Activated naive CD8-positive, alpha-beta T cell (primary cell): ENCODE measurements at regions not wholly inside any gene's neighbourhood (a gene's known extent, or its start where the extent isn't known, plus 50 kb on each side); places are given as distances from the start of the nearest gene placed in this dataset.
"Not testable (repeated sequence)": the region's sequence is repeated elsewhere in the genome, so short reads cannot be mapped to it uniquely, and the experiment has no call there.

Experiments used
- H3K27ac Mint-ChIP-seq: one replicate; pipeline ENCODE4 v1.8.0; 2021; ENCODE audit warnings: mixed read lengths
- H3K27me3 Mint-ChIP-seq: one replicate; pipeline ENCODE4 v1.8.0; 2021; ENCODE audit warnings: mixed read lengths
- H3K36me3 Mint-ChIP-seq: one replicate; pipeline ENCODE4 v1.8.0; 2021; ENCODE audit warnings: mixed read lengths
- H3K4me1 Mint-ChIP-seq: one replicate; pipeline ENCODE4 v1.8.0; 2021; ENCODE audit warnings: low read depth, mixed read lengths
- H3K4me3 Mint-ChIP-seq: one replicate; pipeline ENCODE4 v1.8.0; 2021; ENCODE audit warnings: mild to moderate bottlenecking, mixed read lengths
- H3K9me3 Mint-ChIP-seq: one replicate; pipeline ENCODE4 v1.8.0; 2021; ENCODE audit warnings: low read depth, mixed read lengths

- H3K27me3 Mint-ChIP-seq, H3K36me3 Mint-ChIP-seq, H3K4me3 Mint-ChIP-seq, H3K9me3 Mint-ChIP-seq: not testable (repeated sequence)
- Mint-ChIP-seq H3K4me1 (peaks cover 78% of the 10 kb centered on the region), H3K27ac (peak overlapping the region; percentile 54)
These were observed 52.3 kb downstream of the SEPTIN7 start for GRCh38 chr7:35853194-35853593.

- peaks cover 3% of the 10 kb centered on the region for H3K9me3 Mint-ChIP-seq
- no peaks in the 10 kb centered on the region for H3K27me3 Mint-ChIP-seq
- H3K4me3 Mint-ChIP-seq: no peak overlapping the region
- peaks cover 73% of the 10 kb centered on the region for H3K4me1 Mint-ChIP-seq
- H3K36me3 Mint-ChIP-seq: peaks cover 9% of the 10 kb centered on the region
- H3K27ac Mint-ChIP-seq: no peak overlapping the region
These were observed 53.5 kb downstream of the SEPTIN7 start for GRCh38 chr7:35854311-35854710.

GRCh38 chr7:35856175-35856574 lies 55.3 kb downstream of the SEPTIN7 start:
- Mint-ChIP-seq H3K27ac (no peak overlapping the region), H3K9me3 (peaks cover 3% of the 10 kb centered on the region), H3K36me3 (peaks cover 13% of the 10 kb centered on the region), H3K4me1 (peaks cover 78% of the 10 kb centered on the region), H3K27me3 (no peaks in the 10 kb centered on the region), H3K4me3 (no peak overlapping the region)

GRCh38 chr7:35860664-35861063 lies 59.8 kb downstream of the SEPTIN7 start:
- no peak overlapping the region for H3K4me3 Mint-ChIP-seq
- H3K27me3 Mint-ChIP-seq: no peaks in the 10 kb centered on the region
- H3K27ac Mint-ChIP-seq: peak overlapping the region; percentile 42
- H3K9me3 Mint-ChIP-seq: peaks cover 3% of the 10 kb centered on the region
- H3K4me1 Mint-ChIP-seq: peaks cover 54% of the 10 kb centered on the region
- peaks cover 12% of the 10 kb centered on the region for H3K36me3 Mint-ChIP-seq

GRCh38 chr7:35865287-35865686 lies 64.4 kb downstream of the SEPTIN7 start:
- H3K27ac Mint-ChIP-seq: no peak overlapping the region

GRCh38 chr7:35866186-35866585 lies 65.3 kb downstream of the SEPTIN7 start:
- Mint-ChIP-seq H3K27me3 (no peaks in the 10 kb centered on the region), H3K36me3 (peaks cover 15% of the 10 kb centered on the region), H3K4me1 (peaks cover 37% of the 10 kb centered on the region), H3K9me3 (no peaks in the 10 kb centered on the region), H3K4me3 (no peak overlapping the region), H3K27ac (no peak overlapping the region)

More at GRCh38 chr7:35865287-35865686, 64.4 kb downstream of the SEPTIN7 start:
- no peak overlapping the region for H3K4me3 Mint-ChIP-seq
- H3K4me1 Mint-ChIP-seq: peaks cover 41% of the 10 kb centered on the region
- H3K27me3 Mint-ChIP-seq: no peaks in the 10 kb centered on the region
- H3K9me3 Mint-ChIP-seq: no peaks in the 10 kb centered on the region
- H3K36me3 Mint-ChIP-seq: peaks cover 13% of the 10 kb centered on the region

GRCh38 chr7:35869117-35869516 lies 68.3 kb downstream of the SEPTIN7 start:
- H3K36me3 Mint-ChIP-seq: peaks cover 20% of the 10 kb centered on the region
- peaks cover 30% of the 10 kb centered on the region for H3K4me1 Mint-ChIP-seq
- not testable (repeated sequence) for H3K9me3 Mint-ChIP-seq, H3K27me3 Mint-ChIP-seq, H3K4me3 Mint-ChIP-seq
- H3K27ac Mint-ChIP-seq: peak overlapping the region; percentile 16

- Mint-ChIP-seq H3K9me3 (no peaks in the 10 kb centered on the region), H3K4me3 (no peak overlapping the region), H3K36me3 (peaks cover 18% of the 10 kb centered on the region), H3K27ac (no peak overlapping the region), H3K27me3 (no peaks in the 10 kb centered on the region), H3K4me1 (peaks cover 28% of the 10 kb centered on the region)
These were observed 69.0 kb downstream of the SEPTIN7 start for GRCh38 chr7:35869810-35870209.

- H3K9me3 Mint-ChIP-seq: no peaks in the 10 kb centered on the region
- no peaks in the 10 kb centered on the region for H3K27me3 Mint-ChIP-seq
- no peak overlapping the region for H3K27ac Mint-ChIP-seq
- peaks cover 16% of the 10 kb centered on the region for H3K36me3 Mint-ChIP-seq
- peaks cover 22% of the 10 kb centered on the region for H3K4me1 Mint-ChIP-seq
- no peak overlapping the region for H3K4me3 Mint-ChIP-seq
These were observed 71.0 kb downstream of the SEPTIN7 start for GRCh38 chr7:35871856-35872255.

- H3K36me3 Mint-ChIP-seq: peaks cover 8% of the 10 kb centered on the region
- no peaks in the 10 kb centered on the region for H3K9me3 Mint-ChIP-seq
- H3K27me3 Mint-ChIP-seq: no peaks in the 10 kb centered on the region
- H3K27ac Mint-ChIP-seq: no peak overlapping the region
- H3K4me3 Mint-ChIP-seq: no peak overlapping the region
- H3K4me1 Mint-ChIP-seq: peaks cover 12% of the 10 kb centered on the region
These were observed 74.0 kb downstream of the SEPTIN7 start for GRCh38 chr7:35874886-35875285.

- Mint-ChIP-seq H3K9me3 (no peaks in the 10 kb centered on the region), H3K36me3 (peaks cover 8% of the 10 kb centered on the region), H3K27ac (no peak overlapping the region), H3K4me1 (peaks cover 9% of the 10 kb centered on the region), H3K27me3 (no peaks in the 10 kb centered on the region), H3K4me3 (no peak overlapping the region)
These were observed 74.4 kb downstream of the SEPTIN7 start for GRCh38 chr7:35875292-35875691.

GRCh38 chr7:35878351-35878750 lies 77.5 kb downstream of the SEPTIN7 start:
- H3K4me1 Mint-ChIP-seq: peaks cover 5% of the 10 kb centered on the region
- no peak overlapping the region for H3K4me3 Mint-ChIP-seq
- H3K27me3 Mint-ChIP-seq: no peaks in the 10 kb centered on the region
- no peak overlapping the region for H3K27ac Mint-ChIP-seq
- H3K36me3 Mint-ChIP-seq: peaks cover 2% of the 10 kb centered on the region
- H3K9me3 Mint-ChIP-seq: no peaks in the 10 kb centered on the region

- not testable (repeated sequence) for H3K9me3 Mint-ChIP-seq, H3K4me3 Mint-ChIP-seq, H3K27me3 Mint-ChIP-seq, H3K27ac Mint-ChIP-seq
- Mint-ChIP-seq H3K4me1 (peaks cover 17% of the 10 kb centered on the region), H3K36me3 (peaks cover 20% of the 10 kb centered on the region)
These were observed 86.6 kb downstream of the SEPTIN7 start for GRCh38 chr7:35887430-35887829.

GRCh38 chr7:35889001-35889400 lies 88.1 kb downstream of the SEPTIN7 start:
- Mint-ChIP-seq H3K27ac (peak overlapping the region; percentile 68), H3K27me3 (no peaks in the 10 kb centered on the region), H3K36me3 (peaks cover 20% of the 10 kb centered on the region), H3K9me3 (no peaks in the 10 kb centered on the region), H3K4me1 (peaks cover 26% of the 10 kb centered on the region), H3K4me3 (no peak overlapping the region)

- Mint-ChIP-seq H3K4me3 (no peak overlapping the region), H3K9me3 (no peaks in the 10 kb centered on the region), H3K27ac (peak overlapping the region; percentile 68), H3K4me1 (peaks cover 29% of the 10 kb centered on the region), H3K27me3 (no peaks in the 10 kb centered on the region), H3K36me3 (peaks cover 19% of the 10 kb centered on the region)
These were observed 89.0 kb downstream of the SEPTIN7 start for GRCh38 chr7:35889870-35890269.

GRCh38 chr7:35891004-35891830 lies 90.4 kb downstream of the SEPTIN7 start:
- Mint-ChIP-seq H3K27ac (no peak overlapping the region), H3K9me3 (no peaks in the 10 kb centered on the region), H3K4me3 (no peak overlapping the region), H3K36me3 (peaks cover 17% of the 10 kb centered on the region), H3K27me3 (no peaks in the 10 kb centered on the region), H3K4me1 (peaks cover 29% of the 10 kb centered on the region)
